ENCODE measurements at regions not wholly inside any gene's neighbourhood (a gene's known extent, or its start where the extent isn't known, plus 50 kb on each side); places are given as distances from the start of the nearest gene placed in this dataset.

GRCh38 chr13:65882810-65883209 lies 1347.3 kb downstream of the PCDH9 start:
- TF ChIP-seq POLR2A (IDR thresholded peaks at IDR 0.05) (no peak), POLR2AphosphoS5 (IDR thresholded peaks at IDR 0.05) (no peak)

All from gastroesophageal sphincter (tissue), 2 donors.